SU-DHL-6 (cell line): ENCODE measurements at regions not wholly inside any gene's neighbourhood (a gene's known extent, or its start where the extent isn't known, plus 50 kb on each side); places are given as distances from the start of the nearest gene placed in this dataset.

Experiments
- H2AFZ ChIP-seq: fragments of 200-600 bp; sonication (generic); 2 replicates; pipeline ENCODE4 v1.6.1; 2014; ENCODE audit warnings: low read depth, mild to moderate bottlenecking, moderate library complexity, mixed read lengths, antibody characterized with exemption, low read length; ENCODE audit not compliant: severe bottlenecking
- H3F3A ChIP-seq: fragments of 200-600 bp; shearing (Covaris generic); 2 replicates; pipeline ENCODE4 v1.6.0; 2016; ENCODE audit warnings: antibody characterized with exemption, mild to moderate bottlenecking; ENCODE audit not compliant: insufficient read depth
- H3K27ac ChIP-seq: fragments of 200-600 bp; sonication (generic); 2 replicates; pipeline ENCODE4 v1.5.1; 2016; ENCODE audit warnings: low read depth, mild to moderate bottlenecking, low read length, moderate library complexity, mixed read lengths
- H3K27me3 ChIP-seq: fragments of 200-600 bp; sonication (generic), shearing (Covaris generic); 2 replicates; pipeline ENCODE4 v1.6.0; 2014; ENCODE audit warnings: mild to moderate bottlenecking, low read length
- H3K36me3 ChIP-seq: fragments of 200-600 bp; sonication (generic); 2 replicates; pipeline ENCODE4 v1.6.1; 2014; ENCODE audit warnings: mild to moderate bottlenecking, low read length, mixed read lengths
- H3K4me2 ChIP-seq: fragments of 300-600, 200-600 bp; shearing (Covaris generic), sonication (generic); 2 replicates; pipeline ENCODE4 v1.6.0; 2014; ENCODE audit warnings: low read length, low read depth, mild to moderate bottlenecking; ENCODE audit not compliant: poor library complexity, severe bottlenecking
- H3K4me3 ChIP-seq: fragments of 200-600 bp; sonication (generic); 2 replicates; pipeline ENCODE4 v1.5.1; 2014; ENCODE audit warnings: antibody characterized with exemption, low read length, mild to moderate bottlenecking, mixed read lengths; ENCODE audit not compliant: insufficient read depth, poor library complexity, severe bottlenecking
- H3K79me2 ChIP-seq: fragments of 200-600 bp; sonication (generic); 2 replicates; pipeline ENCODE4 v1.6.1; 2014; ENCODE audit warnings: mild to moderate bottlenecking, low read length, moderate library complexity; ENCODE audit not compliant: insufficient read depth
- H3K9ac ChIP-seq: fragments of 200-600 bp; sonication (generic); 2 replicates; pipeline ENCODE4 v1.7.0; 2014; ENCODE audit warnings: mild to moderate bottlenecking, low read length
- H3K9me2 ChIP-seq: fragments of 200-600 bp; sonication (generic); replicated peaks from 2 replicates; pipeline ENCODE4 v1.6.1; 2014; ENCODE audit warnings: low read length; ENCODE audit not compliant: insufficient read depth
- H3K9me3 ChIP-seq: fragments of 200-600 bp; sonication (generic); 2 replicates; pipeline ENCODE4 v1.6.1; 2014; ENCODE audit warnings: low read length, mixed read lengths; ENCODE audit not compliant: insufficient read depth
- H4K20me1 ChIP-seq: fragments of 200-600 bp; sonication (generic); 2 replicates; pipeline ENCODE4 v1.6.1; 2014; ENCODE audit warnings: low read depth, mild to moderate bottlenecking, antibody characterized with exemption, low read length, moderate library complexity, mixed read lengths
- CTCF ChIP-seq: fragments of 200-600 bp; sonication (generic); IDR thresholded peaks from one replicate; pipeline ENCODE4 v1.5.1; 2017; ENCODE audit warnings: antibody characterized with exemption, mild to moderate bottlenecking, low read length, moderate library complexity; ENCODE audit not compliant: insufficient read depth, poor library complexity, severe bottlenecking
- EZH2phosphoT487 ChIP-seq: fragments of 200-600 bp; sonication (generic), shearing (Covaris generic); conservative IDR thresholded peaks from 2 replicates; pipeline ENCODE4 v1.6.1; 2018; ENCODE audit warnings: mild to moderate bottlenecking, antibody characterized with exemption, low read length, moderate library complexity, mixed read lengths

GRCh38 chr11:103681855-103682254, 354.6 kb upstream of the DDI1 start:
- no peaks in the 10 kb centered on the region for H3F3A ChIP-seq
- no peaks in the 10 kb centered on the region for H3K9me2 ChIP-seq
- TF ChIP-seq EZH2phosphoT487 (no peak), CTCF (no peak)
- H3K9me3 ChIP-seq: no peaks in the 10 kb centered on the region
- no peak overlapping the region for H3K9ac ChIP-seq
- no peaks in the 10 kb centered on the region for H4K20me1 ChIP-seq
- H3K27me3 ChIP-seq: no peaks in the 10 kb centered on the region
- H3K4me3 ChIP-seq: no peak overlapping the region
- H3K79me2 ChIP-seq: no peaks in the 10 kb centered on the region
- H2AFZ ChIP-seq: peak overlapping the region; percentile 75
- no peak overlapping the region for H3K27ac ChIP-seq
- peak overlapping the region; percentile 32 for H3K4me2 ChIP-seq
- H3K36me3 ChIP-seq: no peaks in the 10 kb centered on the region

- H3K79me2 ChIP-seq: no peaks in the 10 kb centered on the region
- no peaks in the 10 kb centered on the region for H4K20me1 ChIP-seq
- H3K4me2 ChIP-seq: peak overlapping the region; percentile 32
- H3K4me3 ChIP-seq: no peak overlapping the region
- H3K9me2 ChIP-seq: no peaks in the 10 kb centered on the region
- H3K9ac ChIP-seq: peak overlapping the region; percentile 26; the same call in 1 of the 2 replicates
- no peaks in the 10 kb centered on the region for H3K27me3 ChIP-seq
- TF ChIP-seq CTCF: peak; percentile 70
- TF ChIP-seq EZH2phosphoT487: no peak
- H3K9me3 ChIP-seq: no peaks in the 10 kb centered on the region
- no peak overlapping the region for H3K27ac ChIP-seq
- peak overlapping the region; percentile 75 for H2AFZ ChIP-seq
- H3F3A ChIP-seq: no peaks in the 10 kb centered on the region
- H3K36me3 ChIP-seq: no peaks in the 10 kb centered on the region
These were observed 353.9 kb upstream of the DDI1 start for GRCh38 chr11:103682318-103683184.

- no peak overlapping the region for H3K27ac ChIP-seq
- no peaks in the 10 kb centered on the region for H3K36me3 ChIP-seq
- no peak for TF ChIP-seq CTCF
- TF ChIP-seq EZH2phosphoT487: no peak
- no peaks in the 10 kb centered on the region for H3K9me2 ChIP-seq
- H3K9me3 ChIP-seq: no peaks in the 10 kb centered on the region
- H4K20me1 ChIP-seq: no peaks in the 10 kb centered on the region
- H3K4me3 ChIP-seq: no peak overlapping the region
- H2AFZ ChIP-seq: no peak overlapping the region
- H3K4me2 ChIP-seq: no peak overlapping the region
- H3K79me2 ChIP-seq: no peaks in the 10 kb centered on the region
- H3K27me3 ChIP-seq: no peaks in the 10 kb centered on the region
- H3K9ac ChIP-seq: no peak overlapping the region
- H3F3A ChIP-seq: no peaks in the 10 kb centered on the region
These were observed 352.9 kb upstream of the DDI1 start for GRCh38 chr11:103683576-103683975.
